Loucy (cell line): ENCODE measurements at regions not wholly inside any gene's neighbourhood (a gene's known extent, or its start where the extent isn't known, plus 50 kb on each side); places are given as distances from the start of the nearest gene placed in this dataset.

Experiments
- EZH2phosphoT487 ChIP-seq: fragments of 200-600 bp; IDR thresholded peaks from 2 replicates; pipeline ENCODE4 v1.6.1; 2018; ENCODE audit warnings: antibody characterized with exemption, mild to moderate bottlenecking, moderate library complexity, borderline replicate concordance
- TF ChIP-seq, protein P1 (sequence below): fragments of 200-600 bp; sonication (generic); conservative IDR thresholded peaks from 2 replicates; pipeline ENCODE4 v1.5.1; 2014; ENCODE audit warnings: mild to moderate bottlenecking, antibody characterized with exemption, low read length

DNA sequence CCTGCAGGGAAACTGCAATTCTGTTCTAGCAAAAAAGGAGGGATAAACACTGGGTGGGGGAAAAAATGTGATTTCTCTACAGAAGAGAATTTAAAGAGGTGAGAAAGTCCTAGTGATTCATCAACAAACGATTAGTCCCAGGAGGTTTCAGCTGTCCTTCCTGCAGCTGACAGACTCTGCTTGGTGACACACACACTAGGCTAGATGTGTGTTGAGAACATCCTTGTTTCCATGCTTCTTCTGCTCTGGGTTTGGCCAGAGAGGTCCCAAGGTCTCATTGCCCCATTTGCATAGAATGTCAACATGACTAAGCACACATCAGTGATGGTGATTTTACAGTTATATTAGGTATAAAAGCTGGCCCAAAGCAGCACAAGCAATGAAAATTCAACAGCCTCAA, 258.3 kb downstream of the NFATC2 start:
- TF ChIP-seq, protein P1, sequence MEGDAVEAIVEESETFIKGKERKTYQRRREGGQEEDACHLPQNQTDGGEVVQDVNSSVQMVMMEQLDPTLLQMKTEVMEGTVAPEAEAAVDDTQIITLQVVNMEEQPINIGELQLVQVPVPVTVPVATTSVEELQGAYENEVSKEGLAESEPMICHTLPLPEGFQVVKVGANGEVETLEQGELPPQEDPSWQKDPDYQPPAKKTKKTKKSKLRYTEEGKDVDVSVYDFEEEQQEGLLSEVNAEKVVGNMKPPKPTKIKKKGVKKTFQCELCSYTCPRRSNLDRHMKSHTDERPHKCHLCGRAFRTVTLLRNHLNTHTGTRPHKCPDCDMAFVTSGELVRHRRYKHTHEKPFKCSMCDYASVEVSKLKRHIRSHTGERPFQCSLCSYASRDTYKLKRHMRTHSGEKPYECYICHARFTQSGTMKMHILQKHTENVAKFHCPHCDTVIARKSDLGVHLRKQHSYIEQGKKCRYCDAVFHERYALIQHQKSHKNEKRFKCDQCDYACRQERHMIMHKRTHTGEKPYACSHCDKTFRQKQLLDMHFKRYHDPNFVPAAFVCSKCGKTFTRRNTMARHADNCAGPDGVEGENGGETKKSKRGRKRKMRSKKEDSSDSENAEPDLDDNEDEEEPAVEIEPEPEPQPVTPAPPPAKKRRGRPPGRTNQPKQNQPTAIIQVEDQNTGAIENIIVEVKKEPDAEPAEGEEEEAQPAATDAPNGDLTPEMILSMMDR = no peak
- TF ChIP-seq EZH2phosphoT487 = no peak
